Panc1 (cell line): ENCODE measurements at regions not wholly inside any gene's neighbourhood (a gene's known extent, or its start where the extent isn't known, plus 50 kb on each side); places are given as distances from the start of the nearest gene placed in this dataset.

Experiments used
- ATAC-seq: fragments of 200-7000 bp; cut with Tn5 transposase; 2 replicates; pipeline ENCODE4 v1.9.1; 2020; ENCODE audit warnings: mild to moderate bottlenecking, moderate library complexity
- BruUV-seq: library from RNA; stranded (reverse); fragments of 400-500 nt; replicated peaks from 2 replicates; lab custom pipeline; 2021; lab: Mats Ljungman, UMichigan
- CTCF ChIA-PET: fragments of 300-600 bp; sonication (Branson Sonifier 250); formaldehyde crosslinking; loops from one replicate; lab custom pipeline; 2022; ENCODE audit warnings: antibody characterized with exemption; lab: Charles Lee
- POLR2A ChIA-PET: fragments of 300-600 bp; sonication (Branson Sonifier 250); formaldehyde crosslinking; loops from one replicate; lab custom pipeline; 2022; ENCODE audit warnings: antibody characterized with exemption; lab: Charles Lee
- DNase-seq: peaks from one replicate; pipeline ENCODE4 v3.0.0-alpha.2; 2010; ENCODE audit warnings: low read depth, low spot score
- H3K27ac ChIP-seq: 2 replicates; pipeline ENCODE4 v1.5.1; 2011; ENCODE audit warnings: mild to moderate bottlenecking, low read length, inconsistent platforms
- H3K27me3 ChIP-seq: fragments of 200-500 bp; sonication (Bioruptor generic); 2 replicates; pipeline ENCODE4 v1.6.0; 2014; ENCODE audit warnings: low read length, inconsistent platforms; ENCODE audit not compliant: control insufficient read depth, insufficient read depth
- H3K36me3 ChIP-seq: fragments of 200-500 bp; sonication (Bioruptor generic); 2 replicates; pipeline ENCODE4 v1.5.1; 2014; ENCODE audit warnings: inconsistent platforms, mild to moderate bottlenecking, low read length, moderate library complexity; ENCODE audit not compliant: control insufficient read depth, insufficient read depth
- H3K4me1 ChIP-seq: 2 replicates; pipeline ENCODE4 v1.5.1; 2011; ENCODE audit warnings: inconsistent platforms, mild to moderate bottlenecking, low read length, moderate library complexity; ENCODE audit not compliant: control insufficient read depth, insufficient read depth
- H3K4me3 ChIP-seq, 2 experiments: 2 replicates each; pipeline ENCODE4 v1.5.1; 2011 to 2012; ENCODE audit warnings: low read depth in 2 of 2, low read length in 2 of 2, mild to moderate bottlenecking in 2 of 2, inconsistent platforms in 1 of 2, moderate library complexity in 1 of 2
- H3K9me3 ChIP-seq: fragments of 200-500 bp; sonication (Bioruptor generic); 2 replicates; pipeline ENCODE4 v1.5.1; 2014; ENCODE audit warnings: low read depth, mild to moderate bottlenecking, inconsistent platforms, low read length, moderate library complexity; ENCODE audit not compliant: control insufficient read depth, insufficient read depth
- POLR2AphosphoS5 ChIP-seq: IDR thresholded peaks from 2 replicates; pipeline ENCODE4 v1.6.1; 2012; ENCODE audit warnings: mild to moderate bottlenecking, low read depth, low read length, moderate library complexity
- REST ChIP-seq, 2 experiments: IDR thresholded peaks; 2 replicates each; pipeline ENCODE4 v1.6.1; 2011 to 2012; ENCODE audit warnings: low read depth in 2 of 2, control low read depth in 1 of 2, low read length in 1 of 2, mild to moderate bottlenecking in 1 of 2, moderate library complexity in 1 of 2; ENCODE audit not compliant: insufficient read depth in 1 of 2
- SIN3A ChIP-seq: IDR thresholded peaks from 2 replicates; pipeline ENCODE4 v1.6.1; 2012; ENCODE audit warnings: low read depth, mild to moderate bottlenecking, low read length, moderate library complexity, borderline replicate concordance; ENCODE audit not compliant: insufficient read depth
- TCF7L2 ChIP-seq: IDR thresholded peaks from 2 replicates; pipeline ENCODE4 v1.6.1; 2011; ENCODE audit warnings: mild to moderate bottlenecking, low read depth, low read length, inconsistent platforms
- in situ Hi-C: cut with HindIII; loops from 2 replicates; pipeline ENCODE4 v1.10.0; 2016; ENCODE audit warnings: low sequenced_read_pairs, low pct_unique_long_range_greater_than_20kb
- intact Hi-C: fragments of 100-400 bp; cut with micrococcal nuclease; formaldehyde crosslinking; loops from one replicate; pipeline ENCODE4 v1.10.0; 2022; ENCODE audit not compliant: unreplicated experiment
- TF ChIP-seq, protein P1 (sequence below): fragments of 450-650 bp; IDR thresholded peaks from 2 replicates; pipeline ENCODE4 v1.5.1; 2017; ENCODE audit warnings: mild to moderate bottlenecking

- CTCF ChIA-PET, result no interaction called here
- no peaks in the 10 kb centered on the region for H3K9me3 ChIP-seq
- POLR2A ChIA-PET, result no interaction called here
- in situ Hi-C loops (no loop called here), intact Hi-C loops (no loop called here)
- DNase-seq, result no peak
- no peak overlapping the region for H3K27ac ChIP-seq
- no peak overlapping the region for H3K4me3 ChIP-seq
- no peaks in the 10 kb centered on the region for H3K36me3 ChIP-seq
- no peaks in the 10 kb centered on the region for H3K4me1 ChIP-seq
- BruUV-seq, result no TSS peak
- no peaks in the 10 kb centered on the region for H3K27me3 ChIP-seq
- TF ChIP-seq POLR2AphosphoS5 (no peak), TCF7L2 (no peak), REST (IDR thresholded peaks at IDR 0.05; ENCODE audit: insufficient read depth in 1 of 2, low read depth in 2 of 2, low read length in 1 of 2) (no peak), SIN3A (no peak)
- TF ChIP-seq, protein P1, sequence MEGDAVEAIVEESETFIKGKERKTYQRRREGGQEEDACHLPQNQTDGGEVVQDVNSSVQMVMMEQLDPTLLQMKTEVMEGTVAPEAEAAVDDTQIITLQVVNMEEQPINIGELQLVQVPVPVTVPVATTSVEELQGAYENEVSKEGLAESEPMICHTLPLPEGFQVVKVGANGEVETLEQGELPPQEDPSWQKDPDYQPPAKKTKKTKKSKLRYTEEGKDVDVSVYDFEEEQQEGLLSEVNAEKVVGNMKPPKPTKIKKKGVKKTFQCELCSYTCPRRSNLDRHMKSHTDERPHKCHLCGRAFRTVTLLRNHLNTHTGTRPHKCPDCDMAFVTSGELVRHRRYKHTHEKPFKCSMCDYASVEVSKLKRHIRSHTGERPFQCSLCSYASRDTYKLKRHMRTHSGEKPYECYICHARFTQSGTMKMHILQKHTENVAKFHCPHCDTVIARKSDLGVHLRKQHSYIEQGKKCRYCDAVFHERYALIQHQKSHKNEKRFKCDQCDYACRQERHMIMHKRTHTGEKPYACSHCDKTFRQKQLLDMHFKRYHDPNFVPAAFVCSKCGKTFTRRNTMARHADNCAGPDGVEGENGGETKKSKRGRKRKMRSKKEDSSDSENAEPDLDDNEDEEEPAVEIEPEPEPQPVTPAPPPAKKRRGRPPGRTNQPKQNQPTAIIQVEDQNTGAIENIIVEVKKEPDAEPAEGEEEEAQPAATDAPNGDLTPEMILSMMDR, result no peak
- ATAC-seq, result no peak
These were observed 381.3 kb upstream of the LARGE1 start for GRCh38 chr22:34301569-34301968.

- CTCF ChIA-PET, result no interaction called here
- H3K4me3 ChIP-seq, result no peak overlapping the region
- in situ Hi-C loops (no loop called here), intact Hi-C loops (no loop called here)
- H3K27me3 ChIP-seq, result no peaks in the 10 kb centered on the region
- DNase-seq (no peak), ATAC-seq (no peak)
- TF ChIP-seq, protein P1, result no peak
- TF ChIP-seq POLR2AphosphoS5 (no peak), REST (IDR thresholded peaks at IDR 0.05; ENCODE audit: insufficient read depth in 1 of 2, low read depth in 2 of 2, low read length in 1 of 2) (no peak), SIN3A (no peak)
- no peaks in the 10 kb centered on the region for H3K36me3 ChIP-seq
- H3K9me3 ChIP-seq, result no peaks in the 10 kb centered on the region
- BruUV-seq, result no TSS peak
- POLR2A ChIA-PET, result no interaction called here
- no peak overlapping the region for H3K27ac ChIP-seq
- no peaks in the 10 kb centered on the region for H3K4me1 ChIP-seq
These were observed 383.4 kb upstream of the LARGE1 start for GRCh38 chr22:34303656-34304055.
